Liver (tissue), 3 donors: ENCODE measurements at regions not wholly inside any gene's neighbourhood (a gene's known extent, or its start where the extent isn't known, plus 50 kb on each side); places are given as distances from the start of the nearest gene placed in this dataset.

Source experiments
- FOXA1 ChIP-seq: IDR thresholded peaks from 2 replicates; pipeline ENCODE4 v1.6.1; 2016; ENCODE audit warnings: antibody characterized with exemption
- GABPA ChIP-seq, 2 donors: IDR thresholded peaks in 1 of 2; conservative IDR thresholded peaks in 1 of 2; 2 replicates each; pipeline ENCODE4 v1.6.1; 2016; ENCODE audit warnings: antibody characterized with exemption in 2 of 2, mild to moderate bottlenecking in 1 of 2, moderate library complexity in 1 of 2
- HNF4A ChIP-seq, 2 donors: conservative IDR thresholded peaks; 2 replicates each; pipeline ENCODE4 v1.6.1; 2016; ENCODE audit warnings: antibody characterized with exemption in 2 of 2, mild to moderate bottlenecking in 2 of 2
- JUND ChIP-seq, 2 donors: IDR thresholded peaks; 2 replicates each; pipeline ENCODE4 v1.6.1; 2016; ENCODE audit warnings: antibody characterized with exemption in 2 of 2
- RAD21 ChIP-seq, 2 donors: IDR thresholded peaks; 2 replicates each; pipeline ENCODE4 v1.6.1; 2016; ENCODE audit warnings: antibody characterized with exemption in 2 of 2, mild to moderate bottlenecking in 2 of 2
- SP1 ChIP-seq: IDR thresholded peaks from 2 replicates; pipeline ENCODE4 v1.6.1; 2018; ENCODE audit warnings: antibody characterized with exemption, mild to moderate bottlenecking
- YY1 ChIP-seq: IDR thresholded peaks from 2 replicates; pipeline ENCODE4 v1.6.1; 2016; ENCODE audit warnings: antibody characterized with exemption, mild to moderate bottlenecking
- TF ChIP-seq, protein P1 (sequence below): fragments of 150-350 bp; IDR thresholded peaks from 2 replicates; pipeline ENCODE4 v1.5.1; 2017; ENCODE audit warnings: improper control_type of control experiment, low read depth, low read length; ENCODE audit not compliant: missing input control
- TF ChIP-seq, protein P2 (sequence below): IDR thresholded peaks from 2 replicates; pipeline ENCODE4 v1.6.1; 2016; ENCODE audit warnings: antibody characterized with exemption, mild to moderate bottlenecking
- TF ChIP-seq, protein P3 (sequence below): IDR thresholded peaks from 2 replicates; pipeline ENCODE4 v1.6.1; 2016; ENCODE audit warnings: antibody characterized with exemption
- TF ChIP-seq, protein P4 (sequence below): IDR thresholded peaks from 2 replicates; pipeline ENCODE4 v1.6.1; 2016; ENCODE audit warnings: antibody characterized with exemption
- TF ChIP-seq, protein P5 (sequence below): IDR thresholded peaks from 2 replicates; pipeline ENCODE4 v1.6.1; 2016; ENCODE audit warnings: antibody characterized with exemption
- donor health status: healthy.
- donor health status: healthy.

DNA sequence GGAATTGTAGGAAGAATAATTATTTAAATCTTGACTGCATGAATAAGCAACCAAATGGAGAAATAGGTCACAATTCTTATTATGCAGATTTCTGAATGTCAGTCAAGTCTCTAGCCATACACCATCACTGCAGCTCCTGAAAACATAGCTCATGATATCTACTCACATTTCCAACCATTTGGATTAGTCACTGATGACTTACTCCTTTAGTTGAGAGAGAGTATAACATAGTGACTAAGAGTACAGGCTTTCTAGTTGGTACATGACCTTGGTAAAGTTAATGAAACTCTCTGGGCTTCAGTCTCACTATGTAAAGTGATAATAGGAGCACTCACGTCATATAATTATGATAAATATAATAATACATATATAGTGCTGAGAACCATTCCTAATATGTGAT lies 265.2 kb downstream of the KCNA4 start:
- TF ChIP-seq, protein P1, sequence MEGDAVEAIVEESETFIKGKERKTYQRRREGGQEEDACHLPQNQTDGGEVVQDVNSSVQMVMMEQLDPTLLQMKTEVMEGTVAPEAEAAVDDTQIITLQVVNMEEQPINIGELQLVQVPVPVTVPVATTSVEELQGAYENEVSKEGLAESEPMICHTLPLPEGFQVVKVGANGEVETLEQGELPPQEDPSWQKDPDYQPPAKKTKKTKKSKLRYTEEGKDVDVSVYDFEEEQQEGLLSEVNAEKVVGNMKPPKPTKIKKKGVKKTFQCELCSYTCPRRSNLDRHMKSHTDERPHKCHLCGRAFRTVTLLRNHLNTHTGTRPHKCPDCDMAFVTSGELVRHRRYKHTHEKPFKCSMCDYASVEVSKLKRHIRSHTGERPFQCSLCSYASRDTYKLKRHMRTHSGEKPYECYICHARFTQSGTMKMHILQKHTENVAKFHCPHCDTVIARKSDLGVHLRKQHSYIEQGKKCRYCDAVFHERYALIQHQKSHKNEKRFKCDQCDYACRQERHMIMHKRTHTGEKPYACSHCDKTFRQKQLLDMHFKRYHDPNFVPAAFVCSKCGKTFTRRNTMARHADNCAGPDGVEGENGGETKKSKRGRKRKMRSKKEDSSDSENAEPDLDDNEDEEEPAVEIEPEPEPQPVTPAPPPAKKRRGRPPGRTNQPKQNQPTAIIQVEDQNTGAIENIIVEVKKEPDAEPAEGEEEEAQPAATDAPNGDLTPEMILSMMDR: no peak
- TF ChIP-seq, protein P2, sequence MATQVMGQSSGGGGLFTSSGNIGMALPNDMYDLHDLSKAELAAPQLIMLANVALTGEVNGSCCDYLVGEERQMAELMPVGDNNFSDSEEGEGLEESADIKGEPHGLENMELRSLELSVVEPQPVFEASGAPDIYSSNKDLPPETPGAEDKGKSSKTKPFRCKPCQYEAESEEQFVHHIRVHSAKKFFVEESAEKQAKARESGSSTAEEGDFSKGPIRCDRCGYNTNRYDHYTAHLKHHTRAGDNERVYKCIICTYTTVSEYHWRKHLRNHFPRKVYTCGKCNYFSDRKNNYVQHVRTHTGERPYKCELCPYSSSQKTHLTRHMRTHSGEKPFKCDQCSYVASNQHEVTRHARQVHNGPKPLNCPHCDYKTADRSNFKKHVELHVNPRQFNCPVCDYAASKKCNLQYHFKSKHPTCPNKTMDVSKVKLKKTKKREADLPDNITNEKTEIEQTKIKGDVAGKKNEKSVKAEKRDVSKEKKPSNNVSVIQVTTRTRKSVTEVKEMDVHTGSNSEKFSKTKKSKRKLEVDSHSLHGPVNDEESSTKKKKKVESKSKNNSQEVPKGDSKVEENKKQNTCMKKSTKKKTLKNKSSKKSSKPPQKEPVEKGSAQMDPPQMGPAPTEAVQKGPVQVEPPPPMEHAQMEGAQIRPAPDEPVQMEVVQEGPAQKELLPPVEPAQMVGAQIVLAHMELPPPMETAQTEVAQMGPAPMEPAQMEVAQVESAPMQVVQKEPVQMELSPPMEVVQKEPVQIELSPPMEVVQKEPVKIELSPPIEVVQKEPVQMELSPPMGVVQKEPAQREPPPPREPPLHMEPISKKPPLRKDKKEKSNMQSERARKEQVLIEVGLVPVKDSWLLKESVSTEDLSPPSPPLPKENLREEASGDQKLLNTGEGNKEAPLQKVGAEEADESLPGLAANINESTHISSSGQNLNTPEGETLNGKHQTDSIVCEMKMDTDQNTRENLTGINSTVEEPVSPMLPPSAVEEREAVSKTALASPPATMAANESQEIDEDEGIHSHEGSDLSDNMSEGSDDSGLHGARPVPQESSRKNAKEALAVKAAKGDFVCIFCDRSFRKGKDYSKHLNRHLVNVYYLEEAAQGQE: no peak
- TF ChIP-seq SP1 (no peak), YY1 (no peak), RAD21 (IDR thresholded peaks at IDR 0.05) (no peak), HNF4A (conservative IDR thresholded peaks at IDR 0.05) (no peak), GABPA (IDR thresholded peaks at IDR 0.05 in 1 of 2, conservative IDR thresholded peaks at IDR 0.05 in 1 of 2) (no peak), JUND (IDR thresholded peaks at IDR 0.05) (no peak), FOXA1 (no peak)
- TF ChIP-seq, protein P3, sequence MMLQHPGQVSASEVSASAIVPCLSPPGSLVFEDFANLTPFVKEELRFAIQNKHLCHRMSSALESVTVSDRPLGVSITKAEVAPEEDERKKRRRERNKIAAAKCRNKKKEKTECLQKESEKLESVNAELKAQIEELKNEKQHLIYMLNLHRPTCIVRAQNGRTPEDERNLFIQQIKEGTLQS: no peak
- TF ChIP-seq, protein P4, sequence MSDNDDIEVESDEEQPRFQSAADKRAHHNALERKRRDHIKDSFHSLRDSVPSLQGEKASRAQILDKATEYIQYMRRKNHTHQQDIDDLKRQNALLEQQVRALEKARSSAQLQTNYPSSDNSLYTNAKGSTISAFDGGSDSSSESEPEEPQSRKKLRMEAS: no peak
- TF ChIP-seq, protein P5, sequence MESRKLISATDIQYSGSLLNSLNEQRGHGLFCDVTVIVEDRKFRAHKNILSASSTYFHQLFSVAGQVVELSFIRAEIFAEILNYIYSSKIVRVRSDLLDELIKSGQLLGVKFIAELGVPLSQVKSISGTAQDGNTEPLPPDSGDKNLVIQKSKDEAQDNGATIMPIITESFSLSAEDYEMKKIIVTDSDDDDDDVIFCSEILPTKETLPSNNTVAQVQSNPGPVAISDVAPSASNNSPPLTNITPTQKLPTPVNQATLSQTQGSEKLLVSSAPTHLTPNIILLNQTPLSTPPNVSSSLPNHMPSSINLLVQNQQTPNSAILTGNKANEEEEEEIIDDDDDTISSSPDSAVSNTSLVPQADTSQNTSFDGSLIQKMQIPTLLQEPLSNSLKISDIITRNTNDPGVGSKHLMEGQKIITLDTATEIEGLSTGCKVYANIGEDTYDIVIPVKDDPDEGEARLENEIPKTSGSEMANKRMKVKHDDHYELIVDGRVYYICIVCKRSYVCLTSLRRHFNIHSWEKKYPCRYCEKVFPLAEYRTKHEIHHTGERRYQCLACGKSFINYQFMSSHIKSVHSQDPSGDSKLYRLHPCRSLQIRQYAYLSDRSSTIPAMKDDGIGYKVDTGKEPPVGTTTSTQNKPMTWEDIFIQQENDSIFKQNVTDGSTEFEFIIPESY: no peak
